ENCODE measurements at regions not wholly inside any gene's neighbourhood (a gene's known extent, or its start where the extent isn't known, plus 50 kb on each side); places are given as distances from the start of the nearest gene placed in this dataset.
"Not testable (repeated sequence)": the region's sequence is repeated elsewhere in the genome, so short reads cannot be mapped to it uniquely, and the experiment has no call there.

GRCh38 chr5:158521995-158522394 lies 577.7 kb downstream of the EBF1 start:
- no peak for DNase-seq (ENCODE audit: extremely low read depth in 1 of 2, low read depth in 1 of 2)

GRCh38 chr5:158519433-158520021 lies 580.2 kb downstream of the EBF1 start:
- no peak for DNase-seq (ENCODE audit: extremely low read depth in 1 of 2, low read depth in 1 of 2)

GRCh38 chr5:158516521-158516920 lies 583.2 kb downstream of the EBF1 start:
- no peak for DNase-seq (ENCODE audit: extremely low read depth in 1 of 2, low read depth in 1 of 2)

GRCh38 chr5:158514986-158515359 lies 584.7 kb downstream of the EBF1 start:
- no peak for DNase-seq (ENCODE audit: extremely low read depth in 1 of 2, low read depth in 1 of 2)

GRCh38 chr5:158514319-158514985 lies 585.3 kb downstream of the EBF1 start:
- DNase-seq (ENCODE audit: extremely low read depth in 1 of 2, low read depth in 1 of 2), result no peak

GRCh38 chr5:158513490-158514318 lies 586.0 kb downstream of the EBF1 start:
- no peak for DNase-seq (ENCODE audit: extremely low read depth in 1 of 2, low read depth in 1 of 2)

- no peak for DNase-seq (ENCODE audit: extremely low read depth in 1 of 2, low read depth in 1 of 2)
Observed at GRCh38 chr5:158511454-158511853, 588.3 kb downstream of the EBF1 start.

GRCh38 chr5:158510479-158510878 lies 589.2 kb downstream of the EBF1 start:
- no peak for DNase-seq (ENCODE audit: extremely low read depth in 1 of 2, low read depth in 1 of 2)

GRCh38 chr5:158506648-158507047 lies 593.1 kb downstream of the EBF1 start:
- DNase-seq (ENCODE audit: extremely low read depth in 1 of 2, low read depth in 1 of 2), result no peak

GRCh38 chr5:158502686-158503085 lies 597.0 kb downstream of the EBF1 start:
- no peak for DNase-seq (ENCODE audit: extremely low read depth in 1 of 2, low read depth in 1 of 2)

GRCh38 chr5:158499892-158500418 lies 599.8 kb downstream of the EBF1 start:
- DNase-seq (ENCODE audit: extremely low read depth in 1 of 2, low read depth in 1 of 2), result no peak

GRCh38 chr5:158499075-158499891 lies 600.4 kb downstream of the EBF1 start:
- DNase-seq (ENCODE audit: extremely low read depth in 1 of 2, low read depth in 1 of 2), result no peak

- DNase-seq (ENCODE audit: extremely low read depth in 1 of 2, low read depth in 1 of 2), result no peak
Observed at GRCh38 chr5:158496624-158497023, 603.1 kb downstream of the EBF1 start.

GRCh38 chr5:158494541-158494940 lies 605.2 kb downstream of the EBF1 start:
- DNase-seq (ENCODE audit: extremely low read depth in 1 of 2, low read depth in 1 of 2), result no peak

GRCh38 chr5:158494044-158494443 lies 605.7 kb downstream of the EBF1 start:
- DNase-seq (ENCODE audit: extremely low read depth in 1 of 2, low read depth in 1 of 2), result not testable (repeated sequence)

- no peak for DNase-seq (ENCODE audit: extremely low read depth in 1 of 2, low read depth in 1 of 2)
Observed at GRCh38 chr5:158492841-158493242, 606.9 kb downstream of the EBF1 start.

- no peak for DNase-seq (ENCODE audit: extremely low read depth in 1 of 2, low read depth in 1 of 2)
Observed at GRCh38 chr5:158492136-158492535, 607.6 kb downstream of the EBF1 start.

GRCh38 chr5:158487664-158488063 lies 612.1 kb downstream of the EBF1 start:
- no peak for DNase-seq (ENCODE audit: extremely low read depth in 1 of 2, low read depth in 1 of 2)

GRCh38 chr5:158487156-158487555 lies 612.6 kb downstream of the EBF1 start:
- DNase-seq (ENCODE audit: extremely low read depth in 1 of 2, low read depth in 1 of 2), result no peak

GRCh38 chr5:158486566-158486965 lies 613.1 kb downstream of the EBF1 start:
- DNase-seq (ENCODE audit: extremely low read depth in 1 of 2, low read depth in 1 of 2), result no peak

GRCh38 chr5:158485604-158486081 lies 614.1 kb downstream of the EBF1 start:
- no peak for DNase-seq (ENCODE audit: extremely low read depth in 1 of 2, low read depth in 1 of 2)
